ENCODE measurements at regions not wholly inside any gene's neighbourhood (a gene's known extent, or its start where the extent isn't known, plus 50 kb on each side); places are given as distances from the start of the nearest gene placed in this dataset.

GRCh38 chr2:120961396-120961795 lies 225.7 kb downstream of the GLI2 start:
- H3K79me2 ChIP-seq (ENCODE audit: insufficient read depth, low read length): no peaks in the 10 kb centered on the region
- intact Hi-C loops (cut with micrococcal nuclease; ENCODE audit: unreplicated experiment) (no loop called here), in situ Hi-C loops (cut with HindIII; ENCODE audit: extremely low pct_ligation_motif_present, low pct_unique_long_range_greater_than_20kb) (no loop called here)
- no peak overlapping the region for H3K27ac ChIP-seq (ENCODE audit: extremely low read length, insufficient read depth, low read length)
- H4K20me1 ChIP-seq (ENCODE audit: insufficient read depth, low read length): no peaks in the 10 kb centered on the region
- no peaks in the 10 kb centered on the region for H3K36me3 ChIP-seq (replicated peaks in 1 of 2; ENCODE audit: control insufficient read depth in 1 of 2, insufficient read depth in 2 of 2, low read length in 2 of 2)
- H3K27me3 ChIP-seq (ENCODE audit: control insufficient read depth in 1 of 2, insufficient read depth in 2 of 2, low read length in 2 of 2): peaks cover 5 to 87% of the 10 kb centered on the region in 2 experiments; a peak in 4 of 5 replicates
- ChIA-PET POLR2A (no interaction called here), CTCF (ENCODE audit: low intra/inter-chr PET ratio, low total read pairs) (no interaction called here)
- no peak overlapping the region for H3K4me2 ChIP-seq (ENCODE audit: low read depth, low read length)
- no peak for ATAC-seq
- H3K4me3 ChIP-seq (replicated peaks in 1 of 3; ENCODE audit: insufficient read depth in 1 of 3, low read depth in 2 of 3, low read length in 3 of 3): no peak overlapping the region
- DNase-seq (ENCODE audit: low spot score): no peak
- H3K9me3 ChIP-seq (ENCODE audit: low read length): no peaks in the 10 kb centered on the region
- TF ChIP-seq ZNF891 (CRISPR knock-in tag; IDR thresholded peaks at IDR 0.05) (no peak), ZC3H4 (CRISPR knock-in tag; IDR thresholded peaks at IDR 0.05; ENCODE audit: borderline replicate concordance) (no peak), FOXK1 (CRISPR knock-in tag; IDR thresholded peaks at IDR 0.05; ENCODE audit: borderline replicate concordance, low read depth) (no peak), HOMEZ (CRISPR knock-in tag; IDR thresholded peaks at IDR 0.05; ENCODE audit: low read depth) (no peak), HNF1A (IDR thresholded peaks at IDR 0.05; ENCODE audit: low read depth) (no peak), HNF1A (CRISPR knock-in tag; IDR thresholded peaks at IDR 0.05; ENCODE audit: borderline replicate concordance) (no peak), HOXA5 (CRISPR knock-in tag; IDR thresholded peaks at IDR 0.05) (no peak), RAD51 (IDR thresholded peaks at IDR 0.05; ENCODE audit: borderline replicate concordance) (no peak), POLR2AphosphoS5 (IDR thresholded peaks at IDR 0.05; ENCODE audit: low read depth, low read length) (no peak), TRIM24 (CRISPR knock-in tag; IDR thresholded peaks at IDR 0.05) (no peak), SMAD9 (CRISPR knock-in tag; IDR thresholded peaks at IDR 0.05) (no peak)
- FAIRE-seq: no peak
- BruUV-seq (replicated peaks): no TSS peak
- H3K4me1 ChIP-seq (ENCODE audit: insufficient read depth, low read length): no peaks in the 10 kb centered on the region
- WGBS (ENCODE audit: low lambda C conversion rate): 3% methylated on average over 9 of the region's 11 CpGs
- no peak overlapping the region for H3K9ac ChIP-seq (ENCODE audit: insufficient read depth, low read depth, low read length)
- no peak overlapping the region for H2AFZ ChIP-seq (ENCODE audit: low read length)

Measured in HepG2 (cell line).